22Rv1 (cell line): ENCODE measurements at regions not wholly inside any gene's neighbourhood (a gene's known extent, or its start where the extent isn't known, plus 50 kb on each side); places are given as distances from the start of the nearest gene placed in this dataset.

ENCODE experiments used
- H3K27ac ChIP-seq: fragments of 450-650 bp; 2 replicates; pipeline ENCODE4 v1.5.1; 2017
- ZFX ChIP-seq: fragments of 450-650 bp; IDR thresholded peaks from 2 replicates; pipeline ENCODE4 v1.6.1; 2017; ENCODE audit warnings: antibody characterized with exemption, borderline replicate concordance
- TF ChIP-seq, protein P1 (sequence below): fragments of 450-650 bp; IDR thresholded peaks from 2 replicates; pipeline ENCODE4 v1.5.1; 2017; ENCODE audit warnings: mild to moderate bottlenecking

DNA sequence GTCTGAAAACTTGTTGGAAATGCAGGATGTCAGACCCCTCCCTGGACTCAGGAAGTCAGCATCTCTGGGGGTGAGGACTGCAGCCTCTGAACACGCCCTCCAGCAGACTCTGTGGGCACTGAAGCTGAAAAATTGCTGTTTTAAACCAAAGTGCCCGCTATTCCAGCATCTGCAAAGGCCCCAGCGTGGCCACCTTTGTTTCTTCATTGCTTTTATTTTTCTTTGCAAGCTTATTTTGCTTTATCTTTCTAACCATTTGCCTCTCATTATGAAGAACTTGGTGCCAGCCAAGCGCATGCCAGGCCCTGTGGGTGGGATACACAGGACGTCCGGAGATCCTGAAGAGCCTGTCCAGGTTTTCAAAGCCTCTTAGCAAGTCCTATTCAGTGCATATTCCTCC is 203.9 kb upstream of the CST7 start:
- no peak overlapping the region for H3K27ac ChIP-seq
- TF ChIP-seq ZFX: no peak
- TF ChIP-seq, protein P1, sequence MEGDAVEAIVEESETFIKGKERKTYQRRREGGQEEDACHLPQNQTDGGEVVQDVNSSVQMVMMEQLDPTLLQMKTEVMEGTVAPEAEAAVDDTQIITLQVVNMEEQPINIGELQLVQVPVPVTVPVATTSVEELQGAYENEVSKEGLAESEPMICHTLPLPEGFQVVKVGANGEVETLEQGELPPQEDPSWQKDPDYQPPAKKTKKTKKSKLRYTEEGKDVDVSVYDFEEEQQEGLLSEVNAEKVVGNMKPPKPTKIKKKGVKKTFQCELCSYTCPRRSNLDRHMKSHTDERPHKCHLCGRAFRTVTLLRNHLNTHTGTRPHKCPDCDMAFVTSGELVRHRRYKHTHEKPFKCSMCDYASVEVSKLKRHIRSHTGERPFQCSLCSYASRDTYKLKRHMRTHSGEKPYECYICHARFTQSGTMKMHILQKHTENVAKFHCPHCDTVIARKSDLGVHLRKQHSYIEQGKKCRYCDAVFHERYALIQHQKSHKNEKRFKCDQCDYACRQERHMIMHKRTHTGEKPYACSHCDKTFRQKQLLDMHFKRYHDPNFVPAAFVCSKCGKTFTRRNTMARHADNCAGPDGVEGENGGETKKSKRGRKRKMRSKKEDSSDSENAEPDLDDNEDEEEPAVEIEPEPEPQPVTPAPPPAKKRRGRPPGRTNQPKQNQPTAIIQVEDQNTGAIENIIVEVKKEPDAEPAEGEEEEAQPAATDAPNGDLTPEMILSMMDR: no peak

DNA sequence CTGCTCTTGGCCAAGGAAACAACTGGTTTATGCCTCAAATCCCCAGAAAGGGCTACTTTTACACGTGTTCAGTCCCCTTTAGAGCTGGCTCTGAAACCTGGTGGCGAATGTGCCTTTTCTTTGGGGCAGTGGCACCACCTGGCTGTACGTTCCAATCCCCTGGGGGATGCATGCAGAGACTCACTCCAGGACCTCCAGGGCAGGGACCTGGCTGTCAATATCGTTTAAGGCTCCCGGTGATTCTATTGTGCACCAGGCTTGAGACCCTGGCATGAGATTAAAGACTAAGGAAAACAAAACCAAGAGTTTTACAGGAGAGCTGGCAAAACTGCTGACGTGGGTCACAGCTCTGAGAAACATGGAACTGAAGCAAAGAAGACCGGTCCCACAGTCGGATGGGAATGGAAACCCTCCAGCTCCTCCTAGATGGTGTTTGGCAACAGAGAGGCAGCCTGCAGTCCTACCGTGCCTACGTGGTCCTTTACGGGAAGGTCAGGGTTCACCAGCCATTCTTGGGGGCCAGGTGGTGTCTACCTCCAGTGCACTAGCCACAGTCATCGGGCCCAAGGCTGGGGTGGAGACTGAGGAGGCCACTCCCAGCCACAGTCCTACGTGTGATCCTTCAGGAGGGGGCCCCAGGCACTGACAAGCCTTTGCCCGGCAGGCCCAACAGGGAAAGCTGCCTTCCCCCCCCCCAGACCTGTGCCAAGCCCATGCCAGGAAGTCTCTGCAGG is 203.3 kb upstream of the CST7 start:
- no peak for TF ChIP-seq ZFX
- TF ChIP-seq, protein P1: no peak
- no peak overlapping the region for H3K27ac ChIP-seq

DNA sequence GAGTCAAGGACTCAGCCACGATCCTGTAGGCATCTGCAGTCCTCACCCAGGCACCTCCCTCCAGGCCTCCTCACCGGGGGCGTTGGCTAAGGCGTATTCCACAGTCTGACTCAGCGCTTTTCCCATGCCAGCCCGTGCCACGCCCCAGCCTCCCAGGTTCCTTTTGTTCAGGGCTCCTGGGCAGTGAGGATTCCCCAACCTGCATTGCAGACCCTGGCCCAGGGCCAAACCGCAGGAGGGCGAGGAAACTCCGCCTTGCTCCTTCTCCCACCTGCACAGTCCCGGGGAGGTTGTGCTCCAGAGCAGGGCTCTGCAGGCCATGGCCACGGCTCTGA is 202.8 kb upstream of the CST7 start:
- TF ChIP-seq ZFX: no peak
- TF ChIP-seq, protein P1: no peak
- no peak overlapping the region for H3K27ac ChIP-seq

DNA sequence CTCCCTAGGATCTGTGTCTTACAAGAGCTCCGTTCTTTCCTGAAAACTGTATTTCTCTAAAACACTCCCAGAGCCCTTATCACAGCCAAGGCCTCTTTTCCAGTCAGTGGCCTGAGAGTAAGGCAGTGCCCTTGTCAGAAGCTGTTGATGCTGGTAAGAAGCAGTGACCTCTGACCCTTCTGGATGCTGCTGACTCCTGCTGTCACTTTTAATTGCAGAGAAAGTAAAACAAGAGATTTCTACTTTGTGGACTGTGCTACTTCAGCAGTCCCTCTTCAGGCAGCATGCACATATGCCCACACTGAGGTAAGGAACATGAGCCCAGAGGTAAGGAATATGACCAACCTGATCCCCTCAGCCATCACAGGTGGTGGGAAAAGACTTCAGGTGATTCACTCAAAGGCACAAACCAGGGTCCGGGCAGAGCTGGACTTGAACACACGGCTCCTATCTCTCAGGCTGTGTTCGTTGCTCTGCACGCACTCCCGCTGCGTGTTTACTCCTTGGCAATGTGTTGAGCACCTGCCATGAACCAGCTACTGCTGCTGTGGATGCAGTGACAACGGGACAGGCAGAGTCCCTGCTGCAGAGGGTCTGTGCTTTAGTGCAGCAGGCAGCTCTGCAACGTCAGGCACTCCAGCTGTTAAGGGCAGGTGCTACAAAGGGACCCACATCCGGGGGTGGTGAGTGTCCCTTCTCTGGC is 201.9 kb upstream of the CST7 start:
- no peak for TF ChIP-seq ZFX
- TF ChIP-seq, protein P1: no peak
- H3K27ac ChIP-seq: no peak overlapping the region

DNA sequence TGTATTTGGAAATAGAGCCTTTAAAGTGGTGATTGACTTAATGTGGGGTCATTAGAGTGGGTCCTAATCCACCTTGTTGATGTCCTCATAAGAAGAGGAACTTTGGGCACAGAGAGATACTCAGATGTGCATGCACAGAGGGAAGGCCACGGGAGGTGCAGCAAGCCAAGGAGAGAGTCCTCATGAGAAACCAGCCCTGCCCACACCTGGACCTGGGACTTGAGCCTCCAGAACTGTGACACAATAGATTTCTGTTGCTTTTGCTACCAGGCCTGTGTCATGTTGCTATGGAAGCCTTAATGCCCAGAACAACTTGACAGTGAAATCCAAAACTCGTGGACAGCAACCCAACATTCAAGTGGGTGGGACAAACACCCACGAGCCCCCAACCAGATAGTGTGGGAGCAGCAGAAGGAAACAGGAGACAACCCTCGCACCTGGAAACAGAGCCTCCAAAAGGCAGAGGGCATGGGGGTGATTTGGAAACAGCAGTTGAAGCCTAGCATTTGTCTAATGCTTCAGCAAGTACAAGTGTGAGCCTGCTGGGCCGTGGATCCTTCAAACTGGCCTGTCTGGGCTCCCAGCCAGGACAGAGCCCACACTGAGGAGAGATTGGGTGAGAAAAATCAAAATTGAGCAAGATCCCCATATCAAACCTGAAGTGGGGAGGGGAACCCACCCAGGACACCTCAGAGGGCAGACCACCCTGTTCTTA is 201.0 kb upstream of the CST7 start:
- no peak overlapping the region for H3K27ac ChIP-seq
- TF ChIP-seq ZFX: no peak
- TF ChIP-seq, protein P1: no peak

DNA sequence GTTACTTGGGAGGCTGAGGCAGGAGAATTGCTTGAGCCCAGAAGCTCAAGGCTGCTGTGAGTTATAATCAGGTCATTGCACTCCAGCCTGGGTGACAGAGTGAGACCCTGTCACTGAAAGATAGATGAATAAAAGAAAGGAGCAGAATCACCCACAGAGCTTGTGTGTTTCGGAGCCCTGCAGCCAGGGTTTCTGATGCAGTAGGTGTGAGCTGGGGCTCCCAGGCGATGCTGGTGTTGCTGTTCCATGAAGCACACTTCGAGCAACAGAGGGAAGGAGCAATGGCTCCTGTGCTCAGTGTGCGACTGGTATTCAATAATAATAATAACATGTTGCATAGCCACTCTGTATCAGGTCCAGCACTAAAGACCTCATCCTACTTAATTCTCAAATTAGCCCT is 197.5 kb upstream of the CST7 start:
- TF ChIP-seq ZFX: no peak
- TF ChIP-seq, protein P1: no peak
- no peak overlapping the region for H3K27ac ChIP-seq

DNA sequence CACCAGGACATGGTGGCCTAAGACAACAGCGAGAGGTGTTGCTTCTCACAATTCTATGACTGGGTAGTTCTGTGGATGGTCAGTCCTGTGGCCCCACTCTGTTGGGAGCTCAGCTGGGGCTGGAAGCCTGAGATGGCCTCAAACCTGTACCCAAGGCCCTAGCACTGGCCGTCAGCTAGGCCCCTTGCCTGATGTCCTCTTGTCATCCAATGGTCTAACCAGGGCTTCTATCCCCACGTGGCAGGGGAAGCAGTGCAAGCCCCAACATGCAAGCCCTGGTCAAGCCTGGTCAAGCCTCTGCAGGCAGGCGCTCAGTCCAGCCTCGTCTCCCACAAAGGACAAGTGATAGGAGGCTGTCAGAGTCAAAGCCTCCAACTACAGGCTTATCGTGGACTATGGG is 196.5 kb upstream of the CST7 start:
- no peak for TF ChIP-seq ZFX
- TF ChIP-seq, protein P1: no peak
- no peak overlapping the region for H3K27ac ChIP-seq
